AG10803 (cell line): ENCODE measurements at regions not wholly inside any gene's neighbourhood (a gene's known extent, or its start where the extent isn't known, plus 50 kb on each side); places are given as distances from the start of the nearest gene placed in this dataset.

Experiments
- DNase-seq: peaks from one replicate; pipeline ENCODE4 v3.0.0; 2010; ENCODE audit warnings: low read depth
- H3K4me3 ChIP-seq: 2 replicates; pipeline ENCODE4 v1.5.1; 2011; ENCODE audit warnings: mild to moderate bottlenecking, low read length, control low read depth
- TF ChIP-seq, protein P1 (sequence below): conservative IDR thresholded peaks from 2 replicates; pipeline ENCODE4 v1.5.1; 2011; ENCODE audit warnings: mild to moderate bottlenecking, low read length, control low read depth, inconsistent platforms

DNA sequence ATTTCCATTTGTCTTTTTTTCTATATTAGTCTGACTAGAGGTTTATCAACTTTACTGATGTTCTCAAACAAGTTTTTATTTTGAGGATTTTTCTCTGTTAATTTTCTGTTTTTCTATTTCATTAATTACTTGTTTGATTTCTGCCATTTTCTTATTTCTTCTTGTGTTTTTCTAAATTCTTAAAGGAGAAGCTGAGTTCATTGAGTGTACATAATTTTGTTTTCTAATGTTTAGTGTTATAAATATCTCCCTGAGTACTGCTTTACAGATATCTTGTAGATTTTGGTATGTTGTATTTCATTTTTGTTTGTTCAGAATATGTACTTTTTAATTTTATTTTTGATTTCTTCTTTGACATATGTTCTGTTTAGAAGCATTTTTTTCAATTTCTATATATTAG, 1404.3 kb upstream of the MIR17HG start:
- DNase-seq, result no peak
- no peak overlapping the region for H3K4me3 ChIP-seq
- TF ChIP-seq, protein P1, sequence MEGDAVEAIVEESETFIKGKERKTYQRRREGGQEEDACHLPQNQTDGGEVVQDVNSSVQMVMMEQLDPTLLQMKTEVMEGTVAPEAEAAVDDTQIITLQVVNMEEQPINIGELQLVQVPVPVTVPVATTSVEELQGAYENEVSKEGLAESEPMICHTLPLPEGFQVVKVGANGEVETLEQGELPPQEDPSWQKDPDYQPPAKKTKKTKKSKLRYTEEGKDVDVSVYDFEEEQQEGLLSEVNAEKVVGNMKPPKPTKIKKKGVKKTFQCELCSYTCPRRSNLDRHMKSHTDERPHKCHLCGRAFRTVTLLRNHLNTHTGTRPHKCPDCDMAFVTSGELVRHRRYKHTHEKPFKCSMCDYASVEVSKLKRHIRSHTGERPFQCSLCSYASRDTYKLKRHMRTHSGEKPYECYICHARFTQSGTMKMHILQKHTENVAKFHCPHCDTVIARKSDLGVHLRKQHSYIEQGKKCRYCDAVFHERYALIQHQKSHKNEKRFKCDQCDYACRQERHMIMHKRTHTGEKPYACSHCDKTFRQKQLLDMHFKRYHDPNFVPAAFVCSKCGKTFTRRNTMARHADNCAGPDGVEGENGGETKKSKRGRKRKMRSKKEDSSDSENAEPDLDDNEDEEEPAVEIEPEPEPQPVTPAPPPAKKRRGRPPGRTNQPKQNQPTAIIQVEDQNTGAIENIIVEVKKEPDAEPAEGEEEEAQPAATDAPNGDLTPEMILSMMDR, result no peak

GRCh38 chr13:89950225-89950624, 1397.3 kb upstream of the MIR17HG start:
- TF ChIP-seq, protein P1, result no peak
- DNase-seq, result no peak
- H3K4me3 ChIP-seq, result no peak overlapping the region

DNA sequence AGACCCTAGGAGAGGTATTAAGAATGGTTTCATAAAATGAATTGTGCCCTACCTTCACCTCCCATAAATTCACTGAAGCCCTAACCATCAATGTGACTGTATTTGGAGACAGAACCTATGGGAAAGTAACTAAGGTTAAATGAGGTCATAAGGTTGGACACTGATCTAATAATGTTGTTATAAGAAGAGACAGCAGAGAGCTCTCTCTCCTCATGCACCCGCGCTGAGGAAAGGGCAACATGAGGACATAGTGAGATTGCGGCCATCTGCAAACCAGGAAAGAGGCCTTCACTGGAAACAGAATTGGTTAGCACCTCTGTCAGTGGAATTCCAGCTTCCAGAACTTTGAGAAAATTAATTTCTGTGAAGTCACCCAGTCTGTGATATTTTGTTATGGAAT, 1396.1 kb upstream of the MIR17HG start:
- H3K4me3 ChIP-seq, result no peak overlapping the region
- TF ChIP-seq, protein P1, result no peak
- DNase-seq, result no peak

- TF ChIP-seq, protein P1, result no peak
Measured at GRCh38 chr13:89953581-89953980, 1393.9 kb upstream of the MIR17HG start.

GRCh38 chr13:89955773-89956172, 1391.7 kb upstream of the MIR17HG start:
- TF ChIP-seq, protein P1, result no peak
- no peak overlapping the region for H3K4me3 ChIP-seq
- no peak for DNase-seq

More at GRCh38 chr13:89953581-89953980, 1393.9 kb upstream of the MIR17HG start:
- DNase-seq, result no peak
- H3K4me3 ChIP-seq, result no peak overlapping the region

GRCh38 chr13:89959074-89959473, 1388.4 kb upstream of the MIR17HG start:
- TF ChIP-seq, protein P1, result no peak
- DNase-seq, result no peak

DNA sequence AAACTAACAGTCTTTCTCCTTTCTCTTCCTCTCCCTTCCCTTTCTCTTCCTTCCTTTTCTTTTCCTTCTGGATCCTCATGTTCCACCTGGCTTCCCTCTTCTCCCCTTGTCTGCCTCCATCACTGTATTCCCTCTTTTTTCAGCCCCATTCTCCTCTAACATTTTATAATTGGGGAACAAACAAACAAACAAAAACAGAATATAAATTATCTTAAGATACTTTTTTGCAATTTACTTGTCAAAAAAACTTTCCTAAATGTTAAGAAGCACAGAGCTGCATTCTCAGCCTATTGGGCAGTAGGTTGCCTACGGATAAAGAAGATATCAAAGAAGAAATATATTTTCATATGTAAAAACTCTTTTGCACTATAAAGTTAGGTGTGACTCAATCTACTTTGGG, 1382.2 kb upstream of the MIR17HG start:
- TF ChIP-seq, protein P1, result no peak
- no peak overlapping the region for H3K4me3 ChIP-seq
- no peak for DNase-seq

More at GRCh38 chr13:89959074-89959473, 1388.4 kb upstream of the MIR17HG start:
- H3K4me3 ChIP-seq, result no peak overlapping the region
